Neural cell (in vitro differentiated cells): ENCODE measurements at regions not wholly inside any gene's neighbourhood (a gene's known extent, or its start where the extent isn't known, plus 50 kb on each side); places are given as distances from the start of the nearest gene placed in this dataset.

Source experiments
- H2AFZ ChIP-seq: fragments of 200-600, 300-800 bp; sonication (generic), shearing (Covaris generic); 2 replicates; pipeline ENCODE4 v1.6.0; 2014; ENCODE audit warnings: low read depth, mild to moderate bottlenecking, antibody characterized with exemption, low read length, moderate library complexity
- H3F3A ChIP-seq: fragments of 200-600 bp; shearing (Covaris generic); 2 replicates; pipeline ENCODE4 v1.6.1; 2016; ENCODE audit warnings: mild to moderate bottlenecking, moderate library complexity, mixed read lengths, antibody characterized with exemption, low read length; ENCODE audit not compliant: insufficient read depth, poor library complexity, severe bottlenecking
- H3K27ac ChIP-seq: fragments of 200-600, 300-800 bp; sonication (generic), shearing (Covaris generic); 2 replicates; pipeline ENCODE4 v1.5.1; 2014; ENCODE audit warnings: mild to moderate bottlenecking, low read length, moderate library complexity
- H3K27me3 ChIP-seq: fragments of 300-800, 200-600 bp; sonication (generic), shearing (Covaris generic); 2 replicates; pipeline ENCODE4 v1.6.0; 2014; ENCODE audit warnings: mild to moderate bottlenecking, low read depth, low read length, moderate library complexity; ENCODE audit not compliant: insufficient read depth
- H3K36me3 ChIP-seq: fragments of 300-800, 200-600 bp; sonication (generic), shearing (Covaris generic); 2 replicates; pipeline ENCODE4 v1.5.1; 2014; ENCODE audit warnings: mild to moderate bottlenecking, antibody characterized with exemption, low read length, moderate library complexity; ENCODE audit not compliant: insufficient read depth
- H3K4me2 ChIP-seq: fragments of 300-800, 200-600 bp; sonication (generic), shearing (Covaris generic); 2 replicates; pipeline ENCODE4 v1.6.0; 2014; ENCODE audit warnings: mild to moderate bottlenecking, low read length
- H3K4me3 ChIP-seq: fragments of 300-800, 200-600 bp; sonication (generic), shearing (Covaris generic); 2 replicates; pipeline ENCODE4 v1.5.1; 2014; ENCODE audit warnings: mild to moderate bottlenecking, low read length, moderate library complexity
- H3K79me2 ChIP-seq: fragments of 200-600 bp; shearing (Covaris generic); replicated peaks from 2 replicates; pipeline ENCODE4 v1.6.0; 2014; ENCODE audit warnings: mild to moderate bottlenecking, low read length, moderate library complexity; ENCODE audit not compliant: insufficient read depth
- H3K9ac ChIP-seq: fragments of 300-800, 200-600 bp; sonication (generic), shearing (Covaris generic); 2 replicates; pipeline ENCODE4 v1.6.1; 2016; ENCODE audit warnings: mild to moderate bottlenecking, low read length, mixed read lengths
- H3K9me2 ChIP-seq: fragments of 200-600 bp; shearing (Covaris generic); 2 replicates; pipeline ENCODE4 v1.6.1; 2016; ENCODE audit warnings: mild to moderate bottlenecking, low read length, mixed read lengths; ENCODE audit not compliant: insufficient read depth
- H3K9me3 ChIP-seq: fragments of 200-600, 300-800 bp; sonication (generic), shearing (Covaris generic); 2 replicates; pipeline ENCODE4 v1.6.1; 2016; ENCODE audit warnings: mild to moderate bottlenecking, mixed run types, low read length, moderate library complexity, mixed read lengths
- H4K20me1 ChIP-seq: fragments of 200-600 bp; shearing (Covaris generic); 2 replicates; pipeline ENCODE4 v1.6.1; 2016; ENCODE audit warnings: mild to moderate bottlenecking, mixed run types; ENCODE audit not compliant: insufficient read depth
- CTCF ChIP-seq: fragments of 450-650 bp; IDR thresholded peaks from 2 replicates; pipeline ENCODE4 v1.5.1; 2014; ENCODE audit warnings: antibody characterized with exemption, mild to moderate bottlenecking, moderate library complexity; ENCODE audit not compliant: poor library complexity, severe bottlenecking
- EP300 ChIP-seq: fragments of 450-650 bp; conservative IDR thresholded peaks from 2 replicates; pipeline ENCODE4 v1.6.1; 2014; ENCODE audit warnings: antibody characterized with exemption, mild to moderate bottlenecking, moderate library complexity; ENCODE audit not compliant: poor library complexity, severe bottlenecking
- EZH2 ChIP-seq: fragments of 200-600, 300-800 bp; shearing (Covaris generic), sonication (generic); IDR thresholded peaks from 2 replicates; pipeline ENCODE4 v1.6.1; 2014; ENCODE audit warnings: antibody characterized with exemption, low read length, borderline replicate concordance, mild to moderate bottlenecking; ENCODE audit not compliant: insufficient read depth, poor library complexity, severe bottlenecking
- MXI1 ChIP-seq: fragments of 450-650 bp; conservative IDR thresholded peaks from 2 replicates; pipeline ENCODE4 v1.6.1; 2014; ENCODE audit warnings: antibody characterized with exemption, mild to moderate bottlenecking; ENCODE audit not compliant: poor library complexity, severe bottlenecking
- POLR2AphosphoS5 ChIP-seq: IDR thresholded peaks from 2 replicates; pipeline ENCODE4 v1.6.1; 2012
- RAD21 ChIP-seq: fragments of 450-650 bp; conservative IDR thresholded peaks from 2 replicates; pipeline ENCODE4 v1.6.1; 2014; ENCODE audit warnings: antibody characterized with exemption, mild to moderate bottlenecking, moderate library complexity
- SMC3 ChIP-seq: fragments of 450-650 bp; conservative IDR thresholded peaks from 2 replicates; pipeline ENCODE4 v1.6.1; 2014; ENCODE audit warnings: antibody characterized with exemption, mild to moderate bottlenecking, moderate library complexity; ENCODE audit not compliant: poor library complexity
- TAF1 ChIP-seq: IDR thresholded peaks from 2 replicates; pipeline ENCODE4 v1.6.1; 2012; ENCODE audit warnings: low read depth
- TF ChIP-seq, protein P1 (sequence below): IDR thresholded peaks from 2 replicates; pipeline ENCODE4 v1.6.1; 2012; ENCODE audit warnings: borderline replicate concordance

DNA sequence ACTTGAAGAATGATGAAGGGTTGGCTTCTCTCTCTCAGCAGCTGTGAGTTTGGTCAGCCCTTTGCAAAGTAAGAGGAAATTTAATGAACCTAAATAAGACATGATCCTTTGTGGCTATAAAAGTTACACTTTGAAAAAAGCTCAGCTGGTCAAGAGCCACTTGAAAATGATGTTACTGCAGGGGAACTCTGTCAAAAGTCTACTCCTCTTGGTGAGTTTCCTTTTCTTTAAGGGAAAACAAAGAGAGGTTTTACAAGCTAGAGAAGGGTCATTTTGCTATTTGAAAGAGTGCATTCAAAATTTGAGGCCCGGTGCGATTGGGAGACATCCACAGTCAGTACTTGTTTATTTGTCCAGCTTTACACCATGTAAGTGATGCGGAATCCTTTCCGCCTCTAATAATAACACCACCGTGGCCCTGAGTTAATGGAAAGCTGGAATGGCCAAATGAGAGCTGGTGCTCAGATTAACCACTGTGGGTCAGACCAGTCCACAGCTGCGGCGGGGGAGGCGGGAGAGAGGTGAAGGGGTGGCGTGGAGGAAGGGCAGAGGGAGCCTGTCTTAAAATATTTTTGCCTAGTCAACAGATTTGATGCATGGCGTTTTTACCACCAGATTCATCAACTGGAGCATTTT, 404.0 kb downstream of the TLE4 start:
- H3K9me2 ChIP-seq: no peaks in the 10 kb centered on the region

DNA sequence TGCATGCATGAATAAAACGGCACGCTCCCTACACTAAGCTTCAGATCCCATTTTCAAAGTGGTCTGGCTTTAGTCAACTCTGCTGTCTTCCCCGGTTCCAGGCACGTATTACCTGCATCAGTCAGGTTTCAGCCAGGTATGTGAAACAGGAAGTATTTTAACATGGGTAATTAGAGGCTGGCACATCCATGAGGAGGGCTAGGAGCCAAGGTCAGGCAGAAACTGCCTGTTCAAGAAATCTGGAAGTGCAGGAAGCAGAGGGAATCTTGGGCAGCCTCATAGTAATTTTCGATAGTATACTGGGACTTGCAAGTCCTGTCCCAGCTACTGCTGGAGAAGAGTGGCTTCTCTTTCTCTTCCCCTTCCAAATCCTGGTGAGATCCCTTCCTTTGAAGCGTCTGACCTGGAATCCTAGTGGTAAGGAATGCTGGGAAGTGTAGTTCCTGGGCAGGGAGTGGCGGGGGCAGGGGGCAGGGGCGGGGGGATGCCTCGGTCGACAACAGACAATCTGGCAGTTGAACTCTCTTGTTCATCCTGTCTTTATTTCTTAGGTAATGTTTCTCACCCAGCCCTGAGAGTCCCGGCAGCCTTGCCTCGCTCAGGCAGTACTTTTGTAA, 403.1 kb downstream of the TLE4 start:
- no peak overlapping the region for H2AFZ ChIP-seq
- H3F3A ChIP-seq: peaks cover 6% of the 10 kb centered on the region
- H4K20me1 ChIP-seq: no peaks in the 10 kb centered on the region
- no peaks in the 10 kb centered on the region for H3K79me2 ChIP-seq
- no peaks in the 10 kb centered on the region for H3K9me3 ChIP-seq
- H3K9ac ChIP-seq: no peak overlapping the region
- H3K27me3 ChIP-seq: no peaks in the 10 kb centered on the region
- H3K4me3 ChIP-seq: no peak overlapping the region
- TF ChIP-seq EZH2 (no peak), RAD21 (no peak), CTCF (no peak), POLR2AphosphoS5 (no peak), EP300 (no peak), SMC3 (no peak), TAF1 (no peak), MXI1 (no peak)
- H3K36me3 ChIP-seq: no peaks in the 10 kb centered on the region
- H3K9me2 ChIP-seq: no peaks in the 10 kb centered on the region
- no peak overlapping the region for H3K4me2 ChIP-seq
- no peak overlapping the region for H3K27ac ChIP-seq

More for the DNA sequence above, 404.0 kb downstream of the TLE4 start:
- TF ChIP-seq POLR2AphosphoS5 (no peak), CTCF (no peak), MXI1 (no peak), RAD21 (no peak), TAF1 (no peak), EZH2 (no peak), EP300 (no peak), SMC3 (no peak)
- TF ChIP-seq, protein P1, sequence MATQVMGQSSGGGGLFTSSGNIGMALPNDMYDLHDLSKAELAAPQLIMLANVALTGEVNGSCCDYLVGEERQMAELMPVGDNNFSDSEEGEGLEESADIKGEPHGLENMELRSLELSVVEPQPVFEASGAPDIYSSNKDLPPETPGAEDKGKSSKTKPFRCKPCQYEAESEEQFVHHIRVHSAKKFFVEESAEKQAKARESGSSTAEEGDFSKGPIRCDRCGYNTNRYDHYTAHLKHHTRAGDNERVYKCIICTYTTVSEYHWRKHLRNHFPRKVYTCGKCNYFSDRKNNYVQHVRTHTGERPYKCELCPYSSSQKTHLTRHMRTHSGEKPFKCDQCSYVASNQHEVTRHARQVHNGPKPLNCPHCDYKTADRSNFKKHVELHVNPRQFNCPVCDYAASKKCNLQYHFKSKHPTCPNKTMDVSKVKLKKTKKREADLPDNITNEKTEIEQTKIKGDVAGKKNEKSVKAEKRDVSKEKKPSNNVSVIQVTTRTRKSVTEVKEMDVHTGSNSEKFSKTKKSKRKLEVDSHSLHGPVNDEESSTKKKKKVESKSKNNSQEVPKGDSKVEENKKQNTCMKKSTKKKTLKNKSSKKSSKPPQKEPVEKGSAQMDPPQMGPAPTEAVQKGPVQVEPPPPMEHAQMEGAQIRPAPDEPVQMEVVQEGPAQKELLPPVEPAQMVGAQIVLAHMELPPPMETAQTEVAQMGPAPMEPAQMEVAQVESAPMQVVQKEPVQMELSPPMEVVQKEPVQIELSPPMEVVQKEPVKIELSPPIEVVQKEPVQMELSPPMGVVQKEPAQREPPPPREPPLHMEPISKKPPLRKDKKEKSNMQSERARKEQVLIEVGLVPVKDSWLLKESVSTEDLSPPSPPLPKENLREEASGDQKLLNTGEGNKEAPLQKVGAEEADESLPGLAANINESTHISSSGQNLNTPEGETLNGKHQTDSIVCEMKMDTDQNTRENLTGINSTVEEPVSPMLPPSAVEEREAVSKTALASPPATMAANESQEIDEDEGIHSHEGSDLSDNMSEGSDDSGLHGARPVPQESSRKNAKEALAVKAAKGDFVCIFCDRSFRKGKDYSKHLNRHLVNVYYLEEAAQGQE: no peak
- Histone ChIP-seq H3K9ac (no peak overlapping the region), H3F3A (peaks cover 6% of the 10 kb centered on the region), H3K4me2 (no peak overlapping the region), H3K27me3 (no peaks in the 10 kb centered on the region), H3K4me3 (no peak overlapping the region), H2AFZ (no peak overlapping the region), H3K27ac (no peak overlapping the region), H3K79me2 (no peaks in the 10 kb centered on the region), H3K9me3 (no peaks in the 10 kb centered on the region), H3K36me3 (no peaks in the 10 kb centered on the region), H4K20me1 (no peaks in the 10 kb centered on the region)
